ENCODE measurements at regions not wholly inside any gene's neighbourhood (a gene's known extent, or its start where the extent isn't known, plus 50 kb on each side); places are given as distances from the start of the nearest gene placed in this dataset.

- in situ Hi-C loops (cut with MboI; ENCODE audit: low sequenced_read_pairs) = no loop called here
- H4K20me1 ChIP-seq (ENCODE audit: insufficient read depth, low read length) = no peaks in the 10 kb centered on the region
These were observed 466.6 kb downstream of the FLRT2 start for GRCh38 chr14:85996551-85996950.

More at GRCh38 chr14:85996551-85996950, 466.6 kb downstream of the FLRT2 start:
- H2AFZ ChIP-seq (replicated peaks; ENCODE audit: low read length, poor library complexity) = no peak overlapping the region
- H2BK5ac ChIP-seq (ENCODE audit: low read depth, low read length, poor library complexity, severe bottlenecking) = no peak overlapping the region
- POLR2A ChIA-PET (ENCODE audit: unreplicated experiment) = no interaction called here
- H3K36me3 ChIP-seq (ENCODE audit: control insufficient read depth, insufficient read depth, low read length) = no peaks in the 10 kb centered on the region
- H3K14ac ChIP-seq (replicated peaks; ENCODE audit: low read depth, low read length) = no peak overlapping the region
- BruUV-seq (replicated peaks) = no TSS peak
- H3K79me1 ChIP-seq (ENCODE audit: low read depth in 1 of 2, low read length in 2 of 2) = no peaks in the 10 kb centered on the region
- no peak overlapping the region for H2BK120ac ChIP-seq (ENCODE audit: low read depth, low read length)
- H2AK5ac ChIP-seq (ENCODE audit: low read depth, low read length) = no peak overlapping the region
- ATAC-seq (ENCODE audit: low read depth) = no peak
- H4K8ac ChIP-seq (ENCODE audit: low read depth in 2 of 2, low read length in 2 of 2) = no peak overlapping the region
- intact Hi-C loops (cut with micrococcal nuclease) (no loop called here), dilution Hi-C loops (cut with HindIII; ENCODE audit: low sequenced_read_pairs, unreplicated experiment) (no loop called here)
- no peaks in the 10 kb centered on the region for H3K9me1 ChIP-seq (ENCODE audit: insufficient read depth, low read length)
- no peak overlapping the region for H3K56ac ChIP-seq (ENCODE audit: extremely low read depth, insufficient read depth, low read length)
- no peak overlapping the region for H3K9ac ChIP-seq (ENCODE audit: low read depth, low read length)
- H3K18ac ChIP-seq (ENCODE audit: low read depth, low read length) = no peak overlapping the region
- H3K27ac ChIP-seq (ENCODE audit: insufficient read depth, low read length) = no peak overlapping the region
- no peak overlapping the region for H2BK20ac ChIP-seq (ENCODE audit: low read depth, low read length)
- no peak overlapping the region for H2AK9ac ChIP-seq (replicated peaks; ENCODE audit: low read depth, low read length, poor library complexity)
- DNase-seq = no peak
- CTCF ChIA-PET = no interaction called here
- H3K4me2 ChIP-seq (ENCODE audit: low read depth, low read length) = no peak overlapping the region
- H3K4ac ChIP-seq (ENCODE audit: low read depth, low read length) = no peak overlapping the region
- H2BK15ac ChIP-seq (ENCODE audit: low read depth, low read length) = no peak overlapping the region
- no peak overlapping the region for H4K5ac ChIP-seq (ENCODE audit: low read depth, low read length)
- H3K9me3 ChIP-seq (ENCODE audit: control insufficient read depth, insufficient read depth, low read length) = no peaks in the 10 kb centered on the region
- H3K23ac ChIP-seq (ENCODE audit: low read depth, low read length) = no peak overlapping the region
- no peak overlapping the region for H4K91ac ChIP-seq (ENCODE audit: insufficient read depth, low read depth, low read length)
- no peaks in the 10 kb centered on the region for H3K27me3 ChIP-seq (ENCODE audit: control insufficient read depth, insufficient read depth, low read length)
- H3K4me1 ChIP-seq (ENCODE audit: control insufficient read depth, insufficient read depth, low read length) = no peaks in the 10 kb centered on the region
- TF ChIP-seq MAFK (IDR thresholded peaks at IDR 0.05; ENCODE audit: low read depth, low read length) (no peak), NFE2L2 (IDR thresholded peaks at IDR 0.05; ENCODE audit: low read depth, low read length) (no peak), CEBPB (IDR thresholded peaks at IDR 0.05; ENCODE audit: low read depth, low read length) (no peak), RAD21 (IDR thresholded peaks at IDR 0.05; ENCODE audit: low read length) (no peak), CTCF (conservative IDR thresholded peaks at IDR 0.05; ENCODE audit: low read depth, low read length) (no peak), MXI1 (IDR thresholded peaks at IDR 0.05; ENCODE audit: borderline replicate concordance, low read depth, low read length) (no peak), SMC3 (IDR thresholded peaks at IDR 0.05; ENCODE audit: low read depth, low read length) (no peak), POLR2A (IDR thresholded peaks at IDR 0.05; ENCODE audit: low read depth, low read length) (no peak), RCOR1 (IDR thresholded peaks at IDR 0.05; ENCODE audit: insufficient replicate concordance, low read length) (no peak), FOS (IDR thresholded peaks at IDR 0.05; ENCODE audit: low read depth, low read length) (no peak)
- H3K4me3 ChIP-seq (ENCODE audit: insufficient read depth, low read depth, low read length) = no peak overlapping the region

Data from IMR-90 (cell line).